A549 (cell line): ENCODE measurements at regions not wholly inside any gene's neighbourhood (a gene's known extent, or its start where the extent isn't known, plus 50 kb on each side); places are given as distances from the start of the nearest gene placed in this dataset.

ENCODE experiments used
- CEBPB ChIP-seq, 2 experiments: fragments of >200 bp in 1 of 2; sonication (Bioruptor Twin) in 1 of 2; formaldehyde crosslinking in 1 of 2; IDR thresholded peaks; 2 replicates each; pipeline ENCODE4 v1.6.1; 2012 to 2016
- ELK1 ChIP-seq: fragments of 150-350 bp; IDR thresholded peaks from 2 replicates; pipeline ENCODE4 v1.6.1; 2014; ENCODE audit warnings: low read depth, mild to moderate bottlenecking, low read length
- GATA3 ChIP-seq: IDR thresholded peaks from 2 replicates; pipeline ENCODE4 v1.6.1; 2012; ENCODE audit warnings: borderline replicate concordance
- JUNB ChIP-seq: fragments of >200 bp; sonication (Bioruptor Twin); formaldehyde crosslinking; IDR thresholded peaks from 2 replicates; pipeline ENCODE4 v1.6.1; 2016
- KDM1A ChIP-seq: fragments of 200-600 bp; sonication (generic); IDR thresholded peaks from 2 replicates; pipeline ENCODE4 v1.6.1; 2016; ENCODE audit warnings: low read depth, mild to moderate bottlenecking
- MAFK ChIP-seq: fragments of 450-650 bp; IDR thresholded peaks from 2 replicates; pipeline ENCODE4 v1.6.1; 2014; ENCODE audit not compliant: partially characterized antibody
- MAX ChIP-seq: IDR thresholded peaks from 2 replicates; pipeline ENCODE4 v1.6.1; 2012
- MYC ChIP-seq: IDR thresholded peaks from 2 replicates; pipeline ENCODE4 v1.6.1; 2012; ENCODE audit warnings: mild to moderate bottlenecking, inconsistent platforms, low read length, improper control_type of control experiment, borderline replicate concordance
- PHF8 ChIP-seq: fragments of 200-600 bp; sonication (generic); IDR thresholded peaks from 2 replicates; pipeline ENCODE4 v1.6.1; 2016; ENCODE audit warnings: low read depth, mild to moderate bottlenecking, antibody characterized with exemption, moderate library complexity, borderline replicate concordance
- POLR2A ChIP-seq: IDR thresholded peaks from 2 replicates; pipeline ENCODE4 v1.6.1; 2012; ENCODE audit warnings: mild to moderate bottlenecking, low read length
- REST ChIP-seq: fragments of 200-600 bp; sonication (generic); IDR thresholded peaks from 2 replicates; pipeline ENCODE4 v1.6.1; 2016; ENCODE audit warnings: antibody characterized with exemption, mild to moderate bottlenecking, moderate library complexity
- RFX5 ChIP-seq: fragments of 450-650 bp; IDR thresholded peaks from 2 replicates; pipeline ENCODE4 v1.7.1; 2014; ENCODE audit warnings: antibody characterized with exemption, mild to moderate bottlenecking, moderate library complexity
- SREBF2 ChIP-seq: fragments of 450-650 bp; IDR thresholded peaks from 2 replicates; pipeline ENCODE4 v1.6.1; 2014; ENCODE audit warnings: mild to moderate bottlenecking, moderate library complexity
- TF ChIP-seq, protein P1 (sequence below): fragments of >200 bp; sonication (Bioruptor Twin); formaldehyde crosslinking; IDR thresholded peaks from 3 replicates; pipeline ENCODE4 v1.5.1; 2016

GRCh38 chr4:165787516-165788274 lies 85.3 kb upstream of the TLL1 start:
- TF ChIP-seq, protein P1, sequence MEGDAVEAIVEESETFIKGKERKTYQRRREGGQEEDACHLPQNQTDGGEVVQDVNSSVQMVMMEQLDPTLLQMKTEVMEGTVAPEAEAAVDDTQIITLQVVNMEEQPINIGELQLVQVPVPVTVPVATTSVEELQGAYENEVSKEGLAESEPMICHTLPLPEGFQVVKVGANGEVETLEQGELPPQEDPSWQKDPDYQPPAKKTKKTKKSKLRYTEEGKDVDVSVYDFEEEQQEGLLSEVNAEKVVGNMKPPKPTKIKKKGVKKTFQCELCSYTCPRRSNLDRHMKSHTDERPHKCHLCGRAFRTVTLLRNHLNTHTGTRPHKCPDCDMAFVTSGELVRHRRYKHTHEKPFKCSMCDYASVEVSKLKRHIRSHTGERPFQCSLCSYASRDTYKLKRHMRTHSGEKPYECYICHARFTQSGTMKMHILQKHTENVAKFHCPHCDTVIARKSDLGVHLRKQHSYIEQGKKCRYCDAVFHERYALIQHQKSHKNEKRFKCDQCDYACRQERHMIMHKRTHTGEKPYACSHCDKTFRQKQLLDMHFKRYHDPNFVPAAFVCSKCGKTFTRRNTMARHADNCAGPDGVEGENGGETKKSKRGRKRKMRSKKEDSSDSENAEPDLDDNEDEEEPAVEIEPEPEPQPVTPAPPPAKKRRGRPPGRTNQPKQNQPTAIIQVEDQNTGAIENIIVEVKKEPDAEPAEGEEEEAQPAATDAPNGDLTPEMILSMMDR: no peak
- no peak for TF ChIP-seq POLR2A
- TF ChIP-seq SREBF2: no peak
- TF ChIP-seq KDM1A: no peak
- TF ChIP-seq ELK1: no peak
- TF ChIP-seq MYC: no peak
- TF ChIP-seq MAX: no peak
- no peak for TF ChIP-seq CEBPB (IDR thresholded peaks at IDR 0.05)
- no peak for TF ChIP-seq MAFK
- TF ChIP-seq GATA3: no peak
- no peak for TF ChIP-seq RFX5
- no peak for TF ChIP-seq REST
- no peak for TF ChIP-seq JUNB
- no peak for TF ChIP-seq PHF8
